ENCODE measurements at regions not wholly inside any gene's neighbourhood (a gene's known extent, or its start where the extent isn't known, plus 50 kb on each side); places are given as distances from the start of the nearest gene placed in this dataset.

GRCh38 chr3:117054556-117054955, 345.0 kb downstream of the TUSC7 start:
- TF ChIP-seq, protein P1, sequence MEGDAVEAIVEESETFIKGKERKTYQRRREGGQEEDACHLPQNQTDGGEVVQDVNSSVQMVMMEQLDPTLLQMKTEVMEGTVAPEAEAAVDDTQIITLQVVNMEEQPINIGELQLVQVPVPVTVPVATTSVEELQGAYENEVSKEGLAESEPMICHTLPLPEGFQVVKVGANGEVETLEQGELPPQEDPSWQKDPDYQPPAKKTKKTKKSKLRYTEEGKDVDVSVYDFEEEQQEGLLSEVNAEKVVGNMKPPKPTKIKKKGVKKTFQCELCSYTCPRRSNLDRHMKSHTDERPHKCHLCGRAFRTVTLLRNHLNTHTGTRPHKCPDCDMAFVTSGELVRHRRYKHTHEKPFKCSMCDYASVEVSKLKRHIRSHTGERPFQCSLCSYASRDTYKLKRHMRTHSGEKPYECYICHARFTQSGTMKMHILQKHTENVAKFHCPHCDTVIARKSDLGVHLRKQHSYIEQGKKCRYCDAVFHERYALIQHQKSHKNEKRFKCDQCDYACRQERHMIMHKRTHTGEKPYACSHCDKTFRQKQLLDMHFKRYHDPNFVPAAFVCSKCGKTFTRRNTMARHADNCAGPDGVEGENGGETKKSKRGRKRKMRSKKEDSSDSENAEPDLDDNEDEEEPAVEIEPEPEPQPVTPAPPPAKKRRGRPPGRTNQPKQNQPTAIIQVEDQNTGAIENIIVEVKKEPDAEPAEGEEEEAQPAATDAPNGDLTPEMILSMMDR (IDR thresholded peaks at IDR 0.05 in 4 of 5, conservative IDR thresholded peaks at IDR 0.05 in 1 of 5): no peak
- no peak for TF ChIP-seq POLR2A (IDR thresholded peaks at IDR 0.05)

All from gastrocnemius medialis (tissue), 4 donors.